Ovary (tissue), 7 donors: ENCODE measurements at regions not wholly inside any gene's neighbourhood (a gene's known extent, or its start where the extent isn't known, plus 50 kb on each side); places are given as distances from the start of the nearest gene placed in this dataset.

ENCODE experiments used
- DNase-seq, 5 donors: peaks; one replicate each; pipeline ENCODE4 v3.0.0-alpha.2; 2019 to 2020
- H3K27ac ChIP-seq, 2 donors: fragments of 200-600 bp; one replicate each; pipeline versions ENCODE4 v1.5.1 to v1.8.0; 2019 to 2022
- H3K27me3 ChIP-seq: fragments of 200-600 bp; one replicate; pipeline ENCODE4 v1.8.0; 2022
- H3K36me3 ChIP-seq: fragments of 200-600 bp; sonication (generic); one replicate; pipeline ENCODE4 v1.5.1; 2019
- H3K4me1 ChIP-seq: one replicate; pipeline ENCODE4 v1.8.1; 2013; ENCODE audit warnings: mild to moderate bottlenecking, moderate library complexity; ENCODE audit not compliant: insufficient read depth
- H3K4me3 ChIP-seq: fragments of 200-600 bp; sonication (generic); one replicate; pipeline ENCODE4 v1.5.1; 2017
- H3K9me3 ChIP-seq, 2 donors: fragments of 200-600 bp in 1 of 2; sonication (generic) in 1 of 2; one replicate each; pipeline versions ENCODE4 v1.5.1 to v1.8.1; 2013 to 2019; ENCODE audit warnings: mild to moderate bottlenecking in 1 of 2, moderate library complexity in 1 of 2
- CTCF ChIP-seq, 3 donors: fragments of 450-650 bp in 2 of 3; fragments of 200-600 bp in 1 of 3; IDR thresholded peaks; one replicate each; pipeline versions ENCODE4 v1.5.1 to v1.8.0; 2016 to 2022; ENCODE audit warnings: antibody characterized with exemption in 3 of 3, mild to moderate bottlenecking in 1 of 3
- EP300 ChIP-seq: sonication (generic); formaldehyde crosslinking; IDR thresholded peaks from one replicate; pipeline ENCODE4 v1.6.1; 2017; ENCODE audit warnings: antibody characterized with exemption
- POLR2A ChIP-seq: fragments of 450-650 bp; IDR thresholded peaks from one replicate; pipeline ENCODE4 v1.6.1; 2017; ENCODE audit warnings: antibody characterized with exemption, mild to moderate bottlenecking, moderate library complexity
- WGBS, 3 donors: extraction: QIAGEN DNeasy Blood & Tissue Kit in 1 of 3; methylation state at CpG; one replicate each; pipeline versions ENCODE4 v1.1.5 to v1.1.7; 2013 to 2017; 5-methylcytosine and 5-hydroxymethylcytosine counted together
- intact Hi-C, 4 donors: fragments of 100-400 bp; cut with DNase I; formaldehyde crosslinking; loops; one replicate each; pipeline versions ENCODE4 v1.11.0 to v1.15.1; 2022 to 2023
- donor health status: DM: no; HTN: no; CAD: no; lungs with moderate emphysema.
- donor health status: DM: no; HTN: no; CAD: no.
- donor health status: Bipolar disorder and iron deficiency.
- donor health status: DM: no; HTN: no; CAD: no.
- donor health status: DM: yes; HTN: yes; CAD: no.

GRCh38 chr5:5687113-5687512 is 264.6 kb downstream of the ICE1 start:
- TF ChIP-seq EP300 (no peak), POLR2A (no peak), CTCF (IDR thresholded peaks at IDR 0.05) (no peak)

GRCh38 chr5:5686356-5686755 is 263.9 kb downstream of the ICE1 start:
- intact Hi-C loops = no loop called here
- Histone ChIP-seq H3K27me3 (no peaks in the 10 kb centered on the region), H3K4me1 (no peaks in the 10 kb centered on the region), H3K27ac (no peak overlapping the region), H3K4me3 (no peak overlapping the region), H3K36me3 (no peaks in the 10 kb centered on the region), H3K9me3 (no peaks in the 10 kb centered on the region)
- no peak for DNase-seq
- 89 to 93% (median 89%) methylated on average over 6 of the region's 6 CpGs for WGBS, 3 donors
- TF ChIP-seq POLR2A (no peak), EP300 (no peak), CTCF (IDR thresholded peaks at IDR 0.05) (no peak)

More at GRCh38 chr5:5687113-5687512, 264.6 kb downstream of the ICE1 start:
- H3K4me3 ChIP-seq = no peak overlapping the region
- H3K36me3 ChIP-seq = no peaks in the 10 kb centered on the region
- WGBS, 3 donors = 81 to 86% (median 83%) methylated on average over 2 of the region's 2 CpGs
- no peaks in the 10 kb centered on the region for H3K9me3 ChIP-seq
- intact Hi-C loops = no loop called here
- no peaks in the 10 kb centered on the region for H3K4me1 ChIP-seq
- H3K27me3 ChIP-seq = no peaks in the 10 kb centered on the region
- no peak overlapping the region for H3K27ac ChIP-seq
- DNase-seq = no peak

- TF ChIP-seq EP300 = no peak
- no peak for TF ChIP-seq CTCF (IDR thresholded peaks at IDR 0.05)
- TF ChIP-seq POLR2A = no peak
- intact Hi-C loops = no loop called here
- no peaks in the 10 kb centered on the region for H3K27me3 ChIP-seq
- H3K27ac ChIP-seq = no peak overlapping the region
- no peak for DNase-seq
- H3K4me1 ChIP-seq = no peaks in the 10 kb centered on the region
- WGBS, 3 donors = 75 to 79% (median 77%) methylated on average over 3 of the region's 3 CpGs
- H3K36me3 ChIP-seq = no peaks in the 10 kb centered on the region
- H3K4me3 ChIP-seq = no peak overlapping the region
- no peaks in the 10 kb centered on the region for H3K9me3 ChIP-seq
Observed at GRCh38 chr5:5685737-5686136, 263.3 kb downstream of the ICE1 start.

GRCh38 chr5:5683174-5683573 is 260.7 kb downstream of the ICE1 start:
- WGBS, 3 donors = 75 to 94% (median 76%) methylated on average over 2 of the region's 2 CpGs
- TF ChIP-seq POLR2A (no peak), EP300 (no peak), CTCF (IDR thresholded peaks at IDR 0.05) (no peak)
- no peaks in the 10 kb centered on the region for H3K36me3 ChIP-seq
- H3K4me3 ChIP-seq = no peak overlapping the region
- no peak for DNase-seq
- H3K27me3 ChIP-seq = no peaks in the 10 kb centered on the region
- H3K9me3 ChIP-seq = no peaks in the 10 kb centered on the region
- intact Hi-C loops = no loop called here
- no peaks in the 10 kb centered on the region for H3K4me1 ChIP-seq
- no peak overlapping the region for H3K27ac ChIP-seq

- TF ChIP-seq CTCF (IDR thresholded peaks at IDR 0.05) (no peak), EP300 (no peak)
- Histone ChIP-seq H3K9me3 (no peaks in the 10 kb centered on the region), H3K4me3 (no peak overlapping the region), H3K4me1 (no peaks in the 10 kb centered on the region), H3K36me3 (no peaks in the 10 kb centered on the region), H3K27ac (no peak overlapping the region), H3K27me3 (no peaks in the 10 kb centered on the region)
- 72 to 82% (median 76%) methylated on average over 4 of the region's 4 CpGs for WGBS, 3 donors
- no peak for DNase-seq
- intact Hi-C loops = no loop called here
Observed at GRCh38 chr5:5678909-5679308, 256.4 kb downstream of the ICE1 start.
